Heart left ventricle (tissue), 13 donors: ENCODE measurements at regions not wholly inside any gene's neighbourhood (a gene's known extent, or its start where the extent isn't known, plus 50 kb on each side); places are given as distances from the start of the nearest gene placed in this dataset.

ENCODE experiments used
- CTCF ChIP-seq, 12 donors: fragments of 200-600 bp; sonication (generic) in 4 of 12; IDR thresholded peaks; one replicate each; pipeline versions ENCODE4 v1.5.0 to v1.8.0; 2018 to 2022; ENCODE audit warnings: antibody characterized with exemption in 12 of 12, mild to moderate bottlenecking in 5 of 12
- POLR2A ChIP-seq, 2 donors: fragments of 450-650 bp; IDR thresholded peaks; one replicate each; pipeline ENCODE4 v1.6.1; 2017; ENCODE audit warnings: antibody characterized with exemption in 2 of 2, mild to moderate bottlenecking in 2 of 2, moderate library complexity in 2 of 2
- donor health status: ischemic (EF 13 %, LVEDD 7.1; RV severe dilation, severe dysfunction).
- donor health status: DM: no; HTN: yes; CAD: no.
- donor health status: DM: no; HTN: no; CAD: no.
- donor health status: ischemic (EF 25% LVEDD 6.9; RV normal size, moderate dysfunction).
- donor health status: ischemic (EF 25% LVEDD 5.7; RV mildly dilated, moderate dysfunction).
- donor health status: ischemic (EF 35%, LVEDD 5.7; RV mildly dilated, moderate dysfunction).
- donor health status: nonischemic (EF 11% LVEDD 7.7; RV severe dilation, severe dysfunction).
- donor health status: DM: yes; HTN: yes; CAD: no.
- donor health status: PGD.
- donor health status: ischemic (EF 29% LVEDD 5.4; RV normal size, mild dysfunction).
- donor health status: nonischemic (EF 23%, LVEDD 6.1; RV moderate dilation, normal function).

DNA sequence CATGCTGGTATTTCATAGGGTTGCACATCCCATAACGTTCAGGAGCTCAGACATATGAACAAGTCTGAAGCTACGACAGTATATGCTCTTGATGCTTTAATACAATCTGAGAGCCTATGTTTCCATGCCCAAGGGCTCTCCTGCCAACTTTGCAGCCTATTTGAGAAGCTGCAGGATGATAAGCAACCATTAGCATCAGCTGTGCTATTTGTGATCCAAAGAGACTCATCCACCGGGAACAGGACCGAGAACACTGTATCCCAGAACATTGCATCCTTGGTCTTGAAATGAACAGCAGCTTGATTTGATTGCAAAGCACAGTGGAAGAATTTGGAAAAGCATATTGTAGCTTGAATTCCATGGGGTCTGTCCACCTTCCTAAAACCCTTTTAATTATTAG, 156.2 kb upstream of the PTER start:
- no peak for TF ChIP-seq CTCF (IDR thresholded peaks at IDR 0.05)
- no peak for TF ChIP-seq POLR2A (IDR thresholded peaks at IDR 0.05)
